ENCODE measurements at regions not wholly inside any gene's neighbourhood (a gene's known extent, or its start where the extent isn't known, plus 50 kb on each side); places are given as distances from the start of the nearest gene placed in this dataset.

- Histone ChIP-seq H3K36me3 (no peaks in the 10 kb centered on the region), H3K4me3 (no peak overlapping the region), H3K9me3 (no peaks in the 10 kb centered on the region), H3K27ac (no peak overlapping the region), H3K27me3 (no peaks in the 10 kb centered on the region), H3K4me1 (ENCODE audit: insufficient read depth) (no peaks in the 10 kb centered on the region)
- DNase-seq = no peak
- TF ChIP-seq POLR2A (IDR thresholded peaks at IDR 0.05) = no peak
- TF ChIP-seq EP300 (IDR thresholded peaks at IDR 0.05) = no peak
- WGBS, 3 donors = 29 to 46% (median 42%) methylated on average over 2 of the region's 2 CpGs
- intact Hi-C loops (cut with DNase I) = no loop called here
These were observed 389.4 kb downstream of the TEX13C start for GRCh38 chrX:125709074-125709473.

DNA sequence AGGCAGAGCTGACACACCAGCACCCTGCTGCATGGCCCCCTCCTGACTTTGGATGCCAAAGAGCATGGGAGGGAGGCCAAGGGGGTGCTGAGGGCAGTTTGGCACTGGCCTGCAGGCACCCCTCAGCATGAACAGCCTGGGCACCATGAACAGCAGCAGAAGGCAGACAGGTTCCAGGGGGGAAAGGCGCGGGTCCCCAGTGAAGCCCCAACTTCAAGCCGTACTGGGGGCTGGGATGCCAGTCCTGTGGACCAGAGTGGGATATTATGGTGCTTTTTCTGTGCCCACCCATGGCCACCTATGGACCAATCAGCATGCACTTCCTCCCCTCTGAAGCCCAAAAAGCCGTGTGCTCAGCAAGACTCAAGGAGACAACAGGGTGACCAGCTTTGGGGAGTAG, 389.9 kb downstream of the TEX13C start:
- Histone ChIP-seq H3K4me1 (ENCODE audit: insufficient read depth) (no peaks in the 10 kb centered on the region), H3K27me3 (no peaks in the 10 kb centered on the region), H3K4me3 (no peak overlapping the region), H3K36me3 (no peaks in the 10 kb centered on the region), H3K9me3 (no peaks in the 10 kb centered on the region), H3K27ac (no peak overlapping the region)
- intact Hi-C loops (cut with DNase I) = no loop called here
- 63 to 83% (median 77%) methylated on average over 4 of the region's 4 CpGs for WGBS, 3 donors
- no peak for TF ChIP-seq POLR2A (IDR thresholded peaks at IDR 0.05)
- TF ChIP-seq, protein P1, sequence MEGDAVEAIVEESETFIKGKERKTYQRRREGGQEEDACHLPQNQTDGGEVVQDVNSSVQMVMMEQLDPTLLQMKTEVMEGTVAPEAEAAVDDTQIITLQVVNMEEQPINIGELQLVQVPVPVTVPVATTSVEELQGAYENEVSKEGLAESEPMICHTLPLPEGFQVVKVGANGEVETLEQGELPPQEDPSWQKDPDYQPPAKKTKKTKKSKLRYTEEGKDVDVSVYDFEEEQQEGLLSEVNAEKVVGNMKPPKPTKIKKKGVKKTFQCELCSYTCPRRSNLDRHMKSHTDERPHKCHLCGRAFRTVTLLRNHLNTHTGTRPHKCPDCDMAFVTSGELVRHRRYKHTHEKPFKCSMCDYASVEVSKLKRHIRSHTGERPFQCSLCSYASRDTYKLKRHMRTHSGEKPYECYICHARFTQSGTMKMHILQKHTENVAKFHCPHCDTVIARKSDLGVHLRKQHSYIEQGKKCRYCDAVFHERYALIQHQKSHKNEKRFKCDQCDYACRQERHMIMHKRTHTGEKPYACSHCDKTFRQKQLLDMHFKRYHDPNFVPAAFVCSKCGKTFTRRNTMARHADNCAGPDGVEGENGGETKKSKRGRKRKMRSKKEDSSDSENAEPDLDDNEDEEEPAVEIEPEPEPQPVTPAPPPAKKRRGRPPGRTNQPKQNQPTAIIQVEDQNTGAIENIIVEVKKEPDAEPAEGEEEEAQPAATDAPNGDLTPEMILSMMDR (IDR thresholded peaks at IDR 0.05) = no peak
- no peak for TF ChIP-seq EP300 (IDR thresholded peaks at IDR 0.05)
- no peak for DNase-seq

- Histone ChIP-seq H3K27me3 (no peaks in the 10 kb centered on the region), H3K27ac (no peak overlapping the region), H3K4me1 (ENCODE audit: insufficient read depth) (no peaks in the 10 kb centered on the region), H3K36me3 (no peaks in the 10 kb centered on the region), H3K4me3 (no peak overlapping the region), H3K9me3 (no peaks in the 10 kb centered on the region)
- no peak for TF ChIP-seq EP300 (IDR thresholded peaks at IDR 0.05)
- no peak for TF ChIP-seq POLR2A (IDR thresholded peaks at IDR 0.05)
- TF ChIP-seq, protein P1 (IDR thresholded peaks at IDR 0.05) = no peak
- 78 to 81% (median 80%) methylated on average over 8 of the region's 8 CpGs for WGBS, 3 donors
- intact Hi-C loops (cut with DNase I) = no loop called here
- no peak for DNase-seq
These were observed 390.9 kb downstream of the TEX13C start for GRCh38 chrX:125710403-125711062.

GRCh38 chrX:125711103-125711502, 391.4 kb downstream of the TEX13C start:
- Histone ChIP-seq H3K36me3 (no peaks in the 10 kb centered on the region), H3K4me1 (ENCODE audit: insufficient read depth) (no peaks in the 10 kb centered on the region), H3K27me3 (no peaks in the 10 kb centered on the region), H3K9me3 (no peaks in the 10 kb centered on the region), H3K4me3 (no peak overlapping the region), H3K27ac (no peak overlapping the region)
- intact Hi-C loops (cut with DNase I) = no loop called here
- no peak for DNase-seq
- 80 to 90% (median 86%) methylated on average over 1 of the region's 1 CpG for WGBS, 3 donors
- TF ChIP-seq EP300 (IDR thresholded peaks at IDR 0.05) (no peak), POLR2A (IDR thresholded peaks at IDR 0.05) (no peak)
- TF ChIP-seq, protein P1 (IDR thresholded peaks at IDR 0.05) = no peak

- intact Hi-C loops (cut with DNase I) = no loop called here
- TF ChIP-seq EP300 (IDR thresholded peaks at IDR 0.05) (no peak), POLR2A (IDR thresholded peaks at IDR 0.05) (no peak)
- TF ChIP-seq, protein P1 (IDR thresholded peaks at IDR 0.05) = no peak
- no peaks in the 10 kb centered on the region for H3K4me1 ChIP-seq (ENCODE audit: insufficient read depth)
- 39 to 44% (median 42%) methylated on average over 2 to 3 of the region's 3 CpGs for WGBS, 3 donors
- no peak for DNase-seq
- no peak overlapping the region for H3K4me3 ChIP-seq
- H3K27me3 ChIP-seq = no peaks in the 10 kb centered on the region
- no peaks in the 10 kb centered on the region for H3K36me3 ChIP-seq
- no peak overlapping the region for H3K27ac ChIP-seq
- H3K9me3 ChIP-seq = no peaks in the 10 kb centered on the region
These were observed 394.0 kb downstream of the TEX13C start for GRCh38 chrX:125713633-125714032.

Measured in ovary (tissue), 7 donors.